GM23338 (cell line): ENCODE measurements at regions not wholly inside any gene's neighbourhood (a gene's known extent, or its start where the extent isn't known, plus 50 kb on each side); places are given as distances from the start of the nearest gene placed in this dataset.

Experiments
- ATAC-seq: fragments of 200-7000 bp; cut with Tn5 transposase; 3 replicates; pipeline ENCODE4 v1.9.1; 2020
- DNase-seq: peaks from one replicate; pipeline ENCODE4 v3.0.0-alpha.2; 2015; ENCODE audit warnings: low spot score
- H2AFZ ChIP-seq: fragments of 200-600 bp; sonication (generic); 2 replicates; pipeline ENCODE4 v1.8.0; 2016; ENCODE audit warnings: antibody characterized with exemption, mild to moderate bottlenecking, moderate library complexity
- H3F3A ChIP-seq: fragments of 200-600 bp; sonication (generic); replicated peaks from 2 replicates; pipeline ENCODE4 v1.8.0; 2017; ENCODE audit warnings: antibody characterized with exemption, mixed run types, low read depth
- H3K27ac ChIP-seq: fragments of 200-600 bp; sonication (generic); 2 replicates; pipeline ENCODE4 v1.6.1; 2016; ENCODE audit warnings: low read depth
- H3K27me3 ChIP-seq: fragments of 200-600 bp; sonication (generic); 2 replicates; pipeline ENCODE4 v1.8.0; 2016; ENCODE audit warnings: mild to moderate bottlenecking, mixed run types, moderate library complexity; ENCODE audit not compliant: insufficient read depth
- H3K36me3 ChIP-seq: fragments of 200-600 bp; sonication (generic); 2 replicates; pipeline ENCODE4 v1.8.0; 2016; ENCODE audit warnings: mild to moderate bottlenecking; ENCODE audit not compliant: insufficient read depth
- H3K4me1 ChIP-seq: fragments of 200-600 bp; sonication (generic); 2 replicates; pipeline ENCODE4 v1.8.0; 2016; ENCODE audit warnings: mild to moderate bottlenecking, moderate library complexity; ENCODE audit not compliant: insufficient read depth
- H3K4me2 ChIP-seq: fragments of 200-600 bp; sonication (generic); 2 replicates; pipeline ENCODE4 v1.7.1; 2017; ENCODE audit warnings: mixed run types
- H3K4me3 ChIP-seq: fragments of 200-600 bp; sonication (generic); 2 replicates; pipeline ENCODE4 v1.6.1; 2016; ENCODE audit warnings: mixed run types
- H3K79me2 ChIP-seq: fragments of 200-600 bp; sonication (generic); replicated peaks from 2 replicates; pipeline ENCODE4 v1.8.0; 2017; ENCODE audit warnings: mild to moderate bottlenecking; ENCODE audit not compliant: insufficient read depth
- H3K9me2 ChIP-seq: fragments of 200-600 bp; sonication (generic); 2 replicates; pipeline ENCODE4 v1.8.0; 2017; ENCODE audit not compliant: insufficient read depth
- H4K20me1 ChIP-seq: fragments of 200-600 bp; sonication (generic); replicated peaks from 2 replicates; pipeline ENCODE4 v1.8.0; 2017; ENCODE audit warnings: mild to moderate bottlenecking; ENCODE audit not compliant: insufficient read depth
- H3K27ac Mint-ChIP-seq: 2 replicates; pipeline ENCODE4 v1.8.0; 2020; ENCODE audit warnings: inconsistent platforms, mild to moderate bottlenecking, moderate library complexity, mixed read lengths
- H3K27me3 Mint-ChIP-seq: 3 replicates; pipeline ENCODE4 v1.8.0; 2022; ENCODE audit warnings: low read depth, mild to moderate bottlenecking, moderate library complexity, mixed read lengths, inconsistent platforms; ENCODE audit not compliant: insufficient read depth, poor library complexity
- H3K36me3 Mint-ChIP-seq: 3 replicates; pipeline ENCODE4 v1.8.0; 2021; ENCODE audit warnings: low read depth, mild to moderate bottlenecking, inconsistent platforms, moderate library complexity, mixed read lengths
- H3K4me1 Mint-ChIP-seq: 3 replicates; pipeline ENCODE4 v1.8.0; 2020; ENCODE audit warnings: mild to moderate bottlenecking, inconsistent platforms, mixed read lengths
- H3K4me3 Mint-ChIP-seq: 3 replicates; pipeline ENCODE4 v1.8.0; 2021; ENCODE audit warnings: moderate library complexity, mild to moderate bottlenecking, inconsistent platforms, mixed read lengths
- H3K9me3 Mint-ChIP-seq: 3 replicates; pipeline ENCODE4 v1.8.0; 2020; ENCODE audit warnings: moderate library complexity, mild to moderate bottlenecking, inconsistent platforms, mixed read lengths
- CREB1 ChIP-seq: fragments of 250-450 bp; sonication (Bioruptor Pico); IDR thresholded peaks from 2 replicates; pipeline ENCODE4 v1.5.0; 2020; ENCODE audit warnings: low read depth, mild to moderate bottlenecking, moderate library complexity
- EZH2phosphoT487 ChIP-seq: fragments of 200-600 bp; sonication (generic); IDR thresholded peaks from one replicate; pipeline ENCODE4 v1.8.1; 2018; ENCODE audit warnings: antibody characterized with exemption; ENCODE audit not compliant: unreplicated experiment
- JUNB ChIP-seq: IDR thresholded peaks from one replicate; pipeline ENCODE4 v1.6.1; 2016; ENCODE audit warnings: antibody characterized with exemption; ENCODE audit not compliant: unreplicated experiment
- NANOG ChIP-seq: IDR thresholded peaks from 2 replicates; pipeline ENCODE4 v1.6.1; 2016; ENCODE audit warnings: antibody characterized with exemption, borderline replicate concordance
- POLR2AphosphoS5 ChIP-seq: IDR thresholded peaks from 2 replicates; pipeline ENCODE4 v1.6.1; 2016; ENCODE audit warnings: antibody characterized with exemption, low read depth
- REST ChIP-seq: IDR thresholded peaks from one replicate; pipeline ENCODE4 v1.6.1; 2018; ENCODE audit warnings: antibody characterized with exemption; ENCODE audit not compliant: unreplicated experiment
- STAT1 ChIP-seq: IDR thresholded peaks from one replicate; pipeline ENCODE4 v1.6.1; 2016; ENCODE audit warnings: antibody characterized with exemption; ENCODE audit not compliant: unreplicated experiment
- ZNF331 ChIP-seq: fragments of 250-450 bp; sonication (Bioruptor Pico); IDR thresholded peaks from 2 replicates; pipeline ENCODE4 v1.5.0; 2020; ENCODE audit warnings: low read depth, mild to moderate bottlenecking, moderate library complexity
- ZNF462 ChIP-seq: fragments of 250-450 bp; sonication (Bioruptor Pico); IDR thresholded peaks from 2 replicates; pipeline ENCODE4 v1.5.0; 2020; ENCODE audit warnings: mild to moderate bottlenecking, moderate library complexity
- TF ChIP-seq, protein P1 (sequence below), 2 experiments: fragments of 200-600 bp in 1 of 2; sonication (generic) in 1 of 2; conservative IDR thresholded peaks; 2 replicates each; pipeline versions ENCODE4 v1.5.1 to v1.6.1; 2016 to 2017; ENCODE audit warnings: antibody characterized with exemption in 2 of 2, low read depth in 2 of 2, mild to moderate bottlenecking in 2 of 2, moderate library complexity in 1 of 2

GRCh38 chr18:1416074-1416473 is 511.4 kb downstream of the ADCYAP1 start:
- Histone ChIP-seq H3K9me2 (no peaks in the 10 kb centered on the region), H3K4me3 (no peak overlapping the region), H3F3A (no peaks in the 10 kb centered on the region), H3K4me1 (no peaks in the 10 kb centered on the region), H3K27me3 (no peaks in the 10 kb centered on the region), H3K4me2 (no peak overlapping the region), H2AFZ (no peak overlapping the region), H3K36me3 (no peaks in the 10 kb centered on the region), H3K79me2 (no peaks in the 10 kb centered on the region), H4K20me1 (no peaks in the 10 kb centered on the region), H3K27ac (no peak overlapping the region)
- DNase-seq (no peak), ATAC-seq (no peak)
- H3K27ac Mint-ChIP-seq = no peak overlapping the region
- no peaks in the 10 kb centered on the region for H3K9me3 Mint-ChIP-seq
- no peak for TF ChIP-seq ZNF462 (CRISPR knock-in tag)
- no peak for TF ChIP-seq EZH2phosphoT487
- no peak for TF ChIP-seq CREB1 (CRISPR knock-in tag)
- TF ChIP-seq JUNB = no peak
- TF ChIP-seq ZNF331 (CRISPR knock-in tag) = no peak
- no peak for TF ChIP-seq NANOG
- no peak for TF ChIP-seq POLR2AphosphoS5
- no peak for TF ChIP-seq STAT1
- TF ChIP-seq, protein P1, sequence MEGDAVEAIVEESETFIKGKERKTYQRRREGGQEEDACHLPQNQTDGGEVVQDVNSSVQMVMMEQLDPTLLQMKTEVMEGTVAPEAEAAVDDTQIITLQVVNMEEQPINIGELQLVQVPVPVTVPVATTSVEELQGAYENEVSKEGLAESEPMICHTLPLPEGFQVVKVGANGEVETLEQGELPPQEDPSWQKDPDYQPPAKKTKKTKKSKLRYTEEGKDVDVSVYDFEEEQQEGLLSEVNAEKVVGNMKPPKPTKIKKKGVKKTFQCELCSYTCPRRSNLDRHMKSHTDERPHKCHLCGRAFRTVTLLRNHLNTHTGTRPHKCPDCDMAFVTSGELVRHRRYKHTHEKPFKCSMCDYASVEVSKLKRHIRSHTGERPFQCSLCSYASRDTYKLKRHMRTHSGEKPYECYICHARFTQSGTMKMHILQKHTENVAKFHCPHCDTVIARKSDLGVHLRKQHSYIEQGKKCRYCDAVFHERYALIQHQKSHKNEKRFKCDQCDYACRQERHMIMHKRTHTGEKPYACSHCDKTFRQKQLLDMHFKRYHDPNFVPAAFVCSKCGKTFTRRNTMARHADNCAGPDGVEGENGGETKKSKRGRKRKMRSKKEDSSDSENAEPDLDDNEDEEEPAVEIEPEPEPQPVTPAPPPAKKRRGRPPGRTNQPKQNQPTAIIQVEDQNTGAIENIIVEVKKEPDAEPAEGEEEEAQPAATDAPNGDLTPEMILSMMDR (conservative IDR thresholded peaks at IDR 0.05; ENCODE audit: low read depth in 2 of 2) = no peak
- TF ChIP-seq REST = no peak
- no peaks in the 10 kb centered on the region for H3K4me1 Mint-ChIP-seq
- H3K4me3 Mint-ChIP-seq = no peak overlapping the region
- no peaks in the 10 kb centered on the region for H3K36me3 Mint-ChIP-seq
- no peaks in the 10 kb centered on the region for H3K27me3 Mint-ChIP-seq
